Sigmoid colon (tissue), 4 donors: ENCODE measurements at regions not wholly inside any gene's neighbourhood (a gene's known extent, or its start where the extent isn't known, plus 50 kb on each side); places are given as distances from the start of the nearest gene placed in this dataset.

Experiments
- CTCF ChIP-seq, 4 experiments: fragments of 450-650 bp in 3 of 4; fragments of 200-600 bp in 1 of 4; IDR thresholded peaks; one replicate each; pipeline ENCODE4 v1.5.1; 2016 to 2019; ENCODE audit warnings: antibody characterized with exemption in 4 of 4, mild to moderate bottlenecking in 3 of 4, moderate library complexity in 2 of 4
- EP300 ChIP-seq, 4 donors: sonication (generic); formaldehyde crosslinking; IDR thresholded peaks; one replicate each; pipeline ENCODE4 v1.6.1; 2017; ENCODE audit warnings: antibody characterized with exemption in 4 of 4
- POLR2A ChIP-seq, 2 donors: fragments of 450-650 bp; IDR thresholded peaks; one replicate each; pipeline ENCODE4 v1.6.1; 2016; ENCODE audit warnings: antibody characterized with exemption in 2 of 2, mild to moderate bottlenecking in 2 of 2, moderate library complexity in 2 of 2

GRCh38 chr17:13273806-13274205 lies 256.0 kb upstream of the ELAC2 start:
- no peak for TF ChIP-seq POLR2A (IDR thresholded peaks at IDR 0.05)
- no peak for TF ChIP-seq CTCF (IDR thresholded peaks at IDR 0.05)
- TF ChIP-seq EP300 (IDR thresholded peaks at IDR 0.05), result no peak
